Mesendoderm (in vitro differentiated cells): ENCODE measurements at regions not wholly inside any gene's neighbourhood (a gene's known extent, or its start where the extent isn't known, plus 50 kb on each side); places are given as distances from the start of the nearest gene placed in this dataset.

Experiments used
- DNase-seq: peaks from one replicate; pipeline ENCODE4 v3.0.0; 2013
- H2AK5ac ChIP-seq: 2 replicates; pipeline ENCODE4 v1.6.1; 2013; ENCODE audit warnings: low read length, inconsistent platforms
- H2BK120ac ChIP-seq: 2 replicates; pipeline ENCODE4 v1.6.1; 2013; ENCODE audit warnings: low read depth, mild to moderate bottlenecking, low read length, moderate library complexity, mixed read lengths
- H2BK15ac ChIP-seq: replicated peaks from 2 replicates; pipeline ENCODE4 v1.6.1; 2013; ENCODE audit warnings: low read depth, mild to moderate bottlenecking, moderate library complexity
- H2BK5ac ChIP-seq: 2 replicates; pipeline ENCODE4 v1.6.1; 2013; ENCODE audit warnings: low read length, inconsistent platforms
- H3K18ac ChIP-seq: 2 replicates; pipeline ENCODE4 v1.6.1; 2013; ENCODE audit warnings: mild to moderate bottlenecking, low read length, mixed read lengths
- H3K23ac ChIP-seq: one replicate; pipeline ENCODE4 v1.6.1; 2013; ENCODE audit warnings: low read length
- H3K27ac ChIP-seq: 2 replicates; pipeline ENCODE4 v1.5.1; 2013; ENCODE audit warnings: low read depth, mild to moderate bottlenecking, inconsistent platforms, low read length, moderate library complexity
- H3K27me3 ChIP-seq: 2 replicates; pipeline ENCODE4 v1.6.1; 2013; ENCODE audit warnings: low read length, control low read depth, mild to moderate bottlenecking, inconsistent platforms; ENCODE audit not compliant: insufficient read depth, poor library complexity
- H3K36me3 ChIP-seq: 2 replicates; pipeline ENCODE4 v1.6.1; 2013; ENCODE audit warnings: low read length, inconsistent platforms; ENCODE audit not compliant: control insufficient read depth, insufficient read depth
- H3K4ac ChIP-seq: one replicate; pipeline ENCODE4 v1.6.1; 2013; ENCODE audit warnings: low read depth, mild to moderate bottlenecking, low read length, moderate library complexity
- H3K4me1 ChIP-seq: 2 replicates; pipeline ENCODE4 v1.6.1; 2013; ENCODE audit warnings: low read depth, low read length, inconsistent platforms; ENCODE audit not compliant: control insufficient read depth
- H3K4me2 ChIP-seq: 2 replicates; pipeline ENCODE4 v1.6.1; 2013; ENCODE audit warnings: low read length
- H3K4me3 ChIP-seq: 2 replicates; pipeline ENCODE4 v1.5.1; 2013; ENCODE audit warnings: mild to moderate bottlenecking, low read length
- H3K56ac ChIP-seq: one replicate; pipeline ENCODE4 v1.6.1; 2013; ENCODE audit warnings: low read length
- H3K79me1 ChIP-seq: 2 replicates; pipeline ENCODE4 v1.6.1; 2013; ENCODE audit warnings: low read length, inconsistent platforms
- H3K79me2 ChIP-seq: 2 replicates; pipeline ENCODE4 v1.6.1; 2013; ENCODE audit warnings: mild to moderate bottlenecking, low read length; ENCODE audit not compliant: control insufficient read depth, insufficient read depth
- H3K9ac ChIP-seq: 2 replicates; pipeline ENCODE4 v1.6.1; 2013; ENCODE audit warnings: low read length, inconsistent platforms
- H4K5ac ChIP-seq: one replicate; pipeline ENCODE4 v1.6.1; 2013; ENCODE audit warnings: low read length
- H4K8ac ChIP-seq: one replicate; pipeline ENCODE4 v1.6.1; 2013; ENCODE audit warnings: low read depth, mild to moderate bottlenecking, control low read depth, low read length, moderate library complexity
- WGBS: extraction: QIAGEN DNeasy Blood & Tissue Kit; methylation state at CpG from one replicate; pipeline ENCODE4 v1.1.7; 2013; ENCODE audit warnings: low lambda C conversion rate, missing lambda C conversion rate; ENCODE audit not compliant: insufficient coverage; ENCODE audit errors: extremely low coverage; 5-methylcytosine and 5-hydroxymethylcytosine counted together

DNA sequence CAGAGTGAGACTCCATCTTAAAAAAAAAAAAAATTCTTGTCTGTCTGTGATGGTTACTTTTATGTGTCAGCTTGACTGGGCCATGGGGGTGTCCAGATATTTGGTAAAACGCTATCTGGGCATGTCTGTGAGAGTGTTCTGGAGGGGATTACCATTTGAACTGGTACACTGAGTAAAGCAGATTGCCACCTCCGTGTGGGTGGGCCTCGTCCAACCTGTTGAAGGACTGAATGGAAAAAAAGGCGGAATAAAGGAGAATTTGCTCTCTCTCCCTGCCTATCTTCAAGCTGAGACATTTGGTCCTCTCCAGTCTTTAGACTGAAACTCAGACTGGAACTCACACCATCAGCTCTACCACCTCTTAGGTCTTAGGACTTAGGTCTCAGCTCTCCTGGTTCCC is 82.8 kb downstream of the MIS18A start:
- Histone ChIP-seq H2BK5ac (no peak overlapping the region), H3K79me1 (no peaks in the 10 kb centered on the region), H3K9ac (no peak overlapping the region), H3K27me3 (no peaks in the 10 kb centered on the region), H3K79me2 (no peaks in the 10 kb centered on the region), H3K4me2 (no peak overlapping the region), H4K8ac (no peak overlapping the region), H3K4ac (no peak overlapping the region), H3K56ac (no peak overlapping the region), H2AK5ac (no peak overlapping the region), H3K4me1 (no peaks in the 10 kb centered on the region), H3K18ac (no peak overlapping the region), H3K4me3 (no peak overlapping the region), H4K5ac (no peak overlapping the region), H2BK120ac (no peak overlapping the region), H3K27ac (no peak overlapping the region), H3K23ac (no peak overlapping the region), H3K36me3 (no peaks in the 10 kb centered on the region), H2BK15ac (no peak overlapping the region)
- no CpG with 5 or more reads among the region's 4 CpGs for WGBS
- no peak for DNase-seq

DNA sequence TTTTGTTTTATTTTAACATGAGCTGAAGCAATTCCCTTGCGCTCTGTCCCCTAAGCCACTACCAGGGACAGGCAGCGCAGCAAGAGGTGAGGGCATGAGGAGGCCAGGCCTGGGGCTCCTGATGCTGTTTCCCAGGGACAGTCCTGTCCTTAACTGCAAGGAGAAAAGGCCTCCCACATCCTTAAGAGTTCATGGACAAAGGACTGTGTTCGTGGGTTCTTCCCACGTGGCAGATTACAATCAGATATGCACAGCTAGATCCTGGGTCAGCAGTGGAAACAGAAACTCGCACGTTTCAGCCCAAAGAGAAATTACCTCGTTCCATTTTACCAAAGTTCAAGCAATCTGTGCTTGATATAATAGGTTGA is 85.8 kb downstream of the MIS18A start:
- no peak overlapping the region for H3K23ac ChIP-seq
- H2BK15ac ChIP-seq = no peak overlapping the region
- no peak overlapping the region for H4K5ac ChIP-seq
- H2AK5ac ChIP-seq = no peak overlapping the region
- H3K9ac ChIP-seq = no peak overlapping the region
- H3K4ac ChIP-seq = no peak overlapping the region
- DNase-seq = no peak
- H3K36me3 ChIP-seq = no peaks in the 10 kb centered on the region
- no peaks in the 10 kb centered on the region for H3K79me2 ChIP-seq
- H3K27ac ChIP-seq = no peak overlapping the region
- no peak overlapping the region for H2BK5ac ChIP-seq
- no peak overlapping the region for H3K4me2 ChIP-seq
- no peak overlapping the region for H3K4me3 ChIP-seq
- H2BK120ac ChIP-seq = no peak overlapping the region
- no peak overlapping the region for H3K56ac ChIP-seq
- H3K27me3 ChIP-seq = no peaks in the 10 kb centered on the region
- no peaks in the 10 kb centered on the region for H3K4me1 ChIP-seq
- WGBS = no CpG with 5 or more reads among the region's 7 CpGs
- H4K8ac ChIP-seq = no peak overlapping the region
- H3K79me1 ChIP-seq = no peaks in the 10 kb centered on the region
- H3K18ac ChIP-seq = no peak overlapping the region

DNA sequence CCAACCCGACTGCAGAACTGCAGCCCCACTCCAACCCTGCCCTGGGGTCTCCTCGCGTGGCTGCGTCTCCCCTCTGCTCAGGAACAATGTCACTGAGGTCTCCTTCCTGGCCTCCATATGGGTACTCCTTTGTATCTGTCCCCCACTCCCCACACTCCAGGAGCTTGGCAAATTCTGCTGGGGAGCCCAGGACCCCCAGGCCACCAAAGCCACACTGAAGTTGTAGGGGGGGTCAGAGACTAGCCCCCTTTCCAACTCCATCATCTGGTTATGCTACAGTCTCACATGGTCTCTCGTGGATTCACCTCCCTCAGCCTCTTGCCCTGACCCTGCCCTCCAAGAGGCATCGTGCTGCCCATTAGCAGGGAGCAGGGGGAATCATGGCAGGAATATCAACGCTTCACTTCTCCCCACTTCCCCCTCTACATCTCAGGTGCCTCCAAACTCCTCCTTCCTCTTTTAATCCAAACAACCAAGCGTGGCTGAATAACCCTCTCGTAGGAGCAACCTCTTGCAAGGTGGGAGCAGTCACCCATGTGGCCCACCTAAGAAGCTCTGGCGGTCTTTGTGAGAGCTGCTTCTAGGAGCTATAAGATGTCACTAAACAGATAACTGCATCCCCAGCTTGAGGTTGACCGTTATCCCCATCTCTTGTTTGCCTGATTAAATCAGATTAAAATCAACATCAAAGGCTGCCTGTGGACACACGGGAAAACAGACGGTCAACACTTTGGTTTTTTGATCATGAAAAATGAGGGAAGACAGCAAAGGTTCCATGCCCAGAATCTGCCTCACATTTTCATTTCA is 86.4 kb downstream of the MIS18A start:
- H3K4me2 ChIP-seq = no peak overlapping the region
- no peaks in the 10 kb centered on the region for H3K79me2 ChIP-seq
- no peak overlapping the region for H3K9ac ChIP-seq
- no peak overlapping the region for H2BK15ac ChIP-seq
- H3K27me3 ChIP-seq = no peaks in the 10 kb centered on the region
- no peak overlapping the region for H3K18ac ChIP-seq
- no peaks in the 10 kb centered on the region for H3K79me1 ChIP-seq
- H3K23ac ChIP-seq = no peak overlapping the region
- no peaks in the 10 kb centered on the region for H3K36me3 ChIP-seq
- no peak overlapping the region for H4K5ac ChIP-seq
- no peak overlapping the region for H2AK5ac ChIP-seq
- no peak overlapping the region for H4K8ac ChIP-seq
- no peak overlapping the region for H3K4me3 ChIP-seq
- H2BK120ac ChIP-seq = no peak overlapping the region
- H3K56ac ChIP-seq = no peak overlapping the region
- H3K27ac ChIP-seq = no peak overlapping the region
- no peak for DNase-seq
- H3K4ac ChIP-seq = no peak overlapping the region
- H2BK5ac ChIP-seq = no peak overlapping the region
- H3K4me1 ChIP-seq = no peaks in the 10 kb centered on the region
- no CpG with 5 or more reads among the region's 13 CpGs for WGBS

DNA sequence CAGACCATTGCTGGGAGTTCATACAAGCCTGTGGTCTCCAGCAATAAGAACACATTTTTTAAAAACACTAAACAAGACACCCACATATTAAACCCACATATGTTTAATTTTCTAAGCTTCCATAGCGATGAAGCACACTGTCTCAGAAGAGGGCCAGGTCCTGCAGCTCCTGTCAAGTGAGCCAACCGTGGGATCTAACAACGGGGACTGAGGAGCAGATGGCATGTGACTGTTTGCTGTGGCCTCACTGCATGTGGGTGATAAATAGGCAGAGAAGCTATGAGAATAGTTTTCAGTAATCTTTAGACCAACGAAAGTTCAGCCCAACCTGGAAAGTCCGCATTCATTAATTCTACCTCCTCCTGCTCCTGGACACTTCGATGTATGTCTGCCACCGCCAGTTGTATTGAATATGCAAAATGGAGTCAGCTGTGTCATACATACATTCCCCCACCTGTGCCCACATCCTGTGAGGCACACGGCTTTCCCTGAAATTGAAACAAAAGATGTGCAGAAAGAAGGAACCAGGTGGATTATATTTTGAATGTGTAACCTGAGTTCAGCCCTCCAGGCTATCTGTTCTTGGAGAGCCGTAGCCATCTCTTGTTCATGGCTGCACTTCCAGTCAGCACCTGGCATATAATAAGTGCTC is 88.2 kb downstream of the MIS18A start:
- H4K8ac ChIP-seq = no peak overlapping the region
- H3K4ac ChIP-seq = no peak overlapping the region
- H3K4me3 ChIP-seq = no peak overlapping the region
- no peak overlapping the region for H2BK5ac ChIP-seq
- DNase-seq = no peak
- no peaks in the 10 kb centered on the region for H3K27me3 ChIP-seq
- H2AK5ac ChIP-seq = no peak overlapping the region
- H3K79me1 ChIP-seq = no peaks in the 10 kb centered on the region
- H4K5ac ChIP-seq = no peak overlapping the region
- no peak overlapping the region for H3K56ac ChIP-seq
- no peaks in the 10 kb centered on the region for H3K79me2 ChIP-seq
- no peak overlapping the region for H3K18ac ChIP-seq
- H3K36me3 ChIP-seq = no peaks in the 10 kb centered on the region
- no peak overlapping the region for H3K4me2 ChIP-seq
- no CpG with 5 or more reads among the region's 9 CpGs for WGBS
- H2BK15ac ChIP-seq = no peak overlapping the region
- H3K23ac ChIP-seq = no peak overlapping the region
- no peak overlapping the region for H2BK120ac ChIP-seq
- H3K27ac ChIP-seq = no peak overlapping the region
- H3K4me1 ChIP-seq = no peaks in the 10 kb centered on the region
- H3K9ac ChIP-seq = no peak overlapping the region

DNA sequence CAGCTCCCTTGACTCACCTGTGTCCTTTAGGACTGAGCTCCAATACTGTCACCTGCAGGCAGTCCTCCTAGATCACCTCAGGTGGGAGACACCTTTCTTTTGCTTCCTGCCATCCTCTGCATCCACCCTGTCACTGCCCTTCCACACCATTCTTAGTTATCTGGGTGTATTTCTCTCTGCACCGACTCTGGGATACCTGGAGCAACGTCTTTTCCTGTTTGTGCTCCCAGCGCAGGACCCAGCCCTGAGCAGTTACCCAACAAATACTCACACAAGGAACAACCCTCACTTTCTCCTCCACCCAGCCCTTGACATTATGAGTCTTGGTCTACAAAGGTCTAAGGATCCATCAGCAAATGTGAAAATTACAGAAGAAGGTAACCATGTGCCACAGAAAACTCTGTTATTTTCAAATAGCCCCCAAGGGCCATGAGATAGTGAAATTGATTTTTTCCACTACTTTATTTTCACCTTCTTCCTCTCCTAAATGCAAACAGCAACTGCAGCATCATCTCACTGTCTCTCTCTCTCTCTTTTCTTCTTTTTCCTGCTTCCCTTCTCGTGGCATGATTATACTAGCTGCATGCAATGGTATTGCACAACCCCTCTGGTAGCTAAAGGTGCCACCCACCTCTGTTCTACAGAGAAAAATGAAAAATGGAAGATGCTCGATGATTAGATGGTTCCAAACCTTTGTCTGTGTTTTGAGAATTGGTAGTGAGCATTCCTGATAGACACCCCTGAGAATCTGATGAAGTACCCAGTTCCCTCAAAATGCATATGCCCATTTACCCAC is 89.0 kb downstream of the MIS18A start:
- DNase-seq = no peak
- H3K27me3 ChIP-seq = no peaks in the 10 kb centered on the region
- no peak overlapping the region for H4K5ac ChIP-seq
- no peak overlapping the region for H3K23ac ChIP-seq
- H3K4me2 ChIP-seq = no peak overlapping the region
- H3K4ac ChIP-seq = no peak overlapping the region
- no CpG with 5 or more reads among the region's 5 CpGs for WGBS
- no peak overlapping the region for H2BK15ac ChIP-seq
- H3K56ac ChIP-seq = no peak overlapping the region
- H3K36me3 ChIP-seq = no peaks in the 10 kb centered on the region
- no peak overlapping the region for H4K8ac ChIP-seq
- H3K4me1 ChIP-seq = no peaks in the 10 kb centered on the region
- H3K9ac ChIP-seq = no peak overlapping the region
- H3K27ac ChIP-seq = no peak overlapping the region
- no peak overlapping the region for H2BK5ac ChIP-seq
- no peaks in the 10 kb centered on the region for H3K79me1 ChIP-seq
- H3K79me2 ChIP-seq = no peaks in the 10 kb centered on the region
- H2AK5ac ChIP-seq = no peak overlapping the region
- no peak overlapping the region for H2BK120ac ChIP-seq
- no peak overlapping the region for H3K18ac ChIP-seq
- H3K4me3 ChIP-seq = no peak overlapping the region
